ENCODE measurements at regions not wholly inside any gene's neighbourhood (a gene's known extent, or its start where the extent isn't known, plus 50 kb on each side); places are given as distances from the start of the nearest gene placed in this dataset.

DNA sequence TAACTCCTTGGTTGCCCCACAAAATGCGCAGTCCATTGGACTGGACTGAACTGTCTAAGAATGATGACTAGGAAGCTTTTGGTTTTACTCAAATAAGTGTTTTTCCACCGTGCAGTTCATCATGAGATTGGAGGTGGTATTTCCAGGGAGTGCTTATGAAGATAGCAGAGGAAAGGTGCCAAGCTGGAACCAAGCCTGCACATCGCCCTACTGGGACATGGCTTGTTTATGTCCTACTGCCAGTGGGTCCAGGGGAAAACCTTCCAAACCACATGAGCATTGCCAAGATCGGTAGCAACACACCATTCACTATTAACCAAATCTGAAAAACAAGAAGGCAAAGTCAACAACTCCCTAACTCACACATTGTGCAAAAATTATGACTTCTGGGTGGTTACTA is 54.7 kb upstream of the DSCAM start:
- no peak for DNase-seq
- Histone ChIP-seq H3K4me1 (replicated peaks in 1 of 2) (no peaks in the 10 kb centered on the region), H3K27me3 (no peaks in the 10 kb centered on the region), H3K9me3 (replicated peaks in 1 of 3) (no peaks in the 10 kb centered on the region), H3K4me3 (no peak overlapping the region), H3K27ac (no peak overlapping the region), H3K36me3 (replicated peaks in 1 of 2) (no peaks in the 10 kb centered on the region)
- 62 to 82% (median 80%) methylated on average over 4 of the region's 4 CpGs for WGBS, 4 donors
- intact Hi-C loops (cut with DNase I) = no loop called here
- TF ChIP-seq CTCF (IDR thresholded peaks at IDR 0.05) (no peak), POLR2A (IDR thresholded peaks at IDR 0.05) (no peak)

DNA sequence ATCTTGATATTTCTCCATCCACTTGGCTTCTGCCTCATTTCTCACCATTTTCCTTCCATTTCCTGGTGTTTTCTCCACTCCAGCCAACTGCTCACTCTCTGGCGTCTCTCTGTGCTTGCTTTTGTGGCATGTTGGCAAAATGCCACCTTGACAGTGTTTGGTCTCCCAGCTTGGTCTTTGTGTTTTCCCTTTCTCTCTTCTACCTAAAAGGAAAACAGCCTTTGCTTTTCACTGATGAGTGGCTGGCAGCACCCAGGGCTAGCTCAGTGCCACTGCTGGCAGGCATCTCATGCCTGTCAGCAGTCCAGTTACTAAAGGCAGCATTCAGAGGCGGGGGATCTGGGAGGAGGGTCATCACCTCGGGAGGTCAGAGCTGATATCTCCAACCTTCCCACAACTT is 55.3 kb upstream of the DSCAM start:
- intact Hi-C loops (cut with DNase I) = no loop called here
- Histone ChIP-seq H3K4me3 (no peak overlapping the region), H3K27me3 (no peaks in the 10 kb centered on the region), H3K4me1 (replicated peaks in 1 of 2) (no peaks in the 10 kb centered on the region), H3K9me3 (replicated peaks in 1 of 3) (no peaks in the 10 kb centered on the region), H3K27ac (no peak overlapping the region), H3K36me3 (replicated peaks in 1 of 2) (no peaks in the 10 kb centered on the region)
- no peak for DNase-seq
- TF ChIP-seq POLR2A (IDR thresholded peaks at IDR 0.05) (no peak), CTCF (IDR thresholded peaks at IDR 0.05) (no peak)
- WGBS, 4 donors = 62 to 70% (median 66%) methylated on average over 3 of the region's 3 CpGs

- Histone ChIP-seq H3K36me3 (replicated peaks in 1 of 2) (no peaks in the 10 kb centered on the region), H3K4me3 (no peak overlapping the region), H3K27ac (no peak overlapping the region), H3K9me3 (replicated peaks in 1 of 3) (no peaks in the 10 kb centered on the region), H3K4me1 (replicated peaks in 1 of 2) (no peaks in the 10 kb centered on the region), H3K27me3 (no peaks in the 10 kb centered on the region)
- intact Hi-C loops (cut with DNase I) = no loop called here
- no peak for DNase-seq
- TF ChIP-seq POLR2A (IDR thresholded peaks at IDR 0.05) (no peak), CTCF (IDR thresholded peaks at IDR 0.05) (no peak)
- WGBS, 4 donors = 58 to 77% (median 72%) methylated on average over 3 of the region's 3 CpGs
Observed at GRCh38 chr21:40902993-40903392, 56.0 kb upstream of the DSCAM start.

DNA sequence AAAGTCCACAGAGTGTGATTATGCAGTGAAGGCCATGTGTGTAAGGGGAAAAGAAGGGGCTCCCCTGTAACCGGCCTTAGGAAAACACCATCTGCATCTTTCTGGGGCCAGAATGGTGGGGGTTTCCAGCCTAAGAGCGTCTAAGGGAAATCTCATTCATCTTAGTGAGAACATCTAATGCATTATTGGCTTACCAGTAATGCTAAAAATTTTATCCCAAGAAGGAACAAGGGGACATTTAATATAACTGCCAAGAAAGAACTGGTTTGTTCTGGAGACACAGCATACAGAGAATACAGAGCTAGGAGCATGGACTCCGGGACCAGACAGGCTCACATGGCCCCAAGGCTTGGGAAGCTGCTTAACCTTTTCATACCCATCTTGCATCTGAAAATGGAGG is 58.3 kb upstream of the DSCAM start:
- no peak for DNase-seq
- H3K36me3 ChIP-seq (replicated peaks in 1 of 2) = no peaks in the 10 kb centered on the region
- no peak for TF ChIP-seq POLR2A (IDR thresholded peaks at IDR 0.05)
- no peak for TF ChIP-seq CTCF (IDR thresholded peaks at IDR 0.05)
- H3K4me1 ChIP-seq (replicated peaks in 1 of 2) = no peaks in the 10 kb centered on the region
- H3K27me3 ChIP-seq = no peaks in the 10 kb centered on the region
- no peaks in the 10 kb centered on the region for H3K9me3 ChIP-seq (replicated peaks in 1 of 3)
- no peak overlapping the region for H3K4me3 ChIP-seq
- 41 to 49% (median 48%) methylated on average over 3 of the region's 3 CpGs for WGBS, 4 donors
- intact Hi-C loops (cut with DNase I) = no loop called here
- H3K27ac ChIP-seq = no peak overlapping the region

Data from adrenal gland (tissue), 9 donors.